ENCODE measurements at regions not wholly inside any gene's neighbourhood (a gene's known extent, or its start where the extent isn't known, plus 50 kb on each side); places are given as distances from the start of the nearest gene placed in this dataset.

DNA sequence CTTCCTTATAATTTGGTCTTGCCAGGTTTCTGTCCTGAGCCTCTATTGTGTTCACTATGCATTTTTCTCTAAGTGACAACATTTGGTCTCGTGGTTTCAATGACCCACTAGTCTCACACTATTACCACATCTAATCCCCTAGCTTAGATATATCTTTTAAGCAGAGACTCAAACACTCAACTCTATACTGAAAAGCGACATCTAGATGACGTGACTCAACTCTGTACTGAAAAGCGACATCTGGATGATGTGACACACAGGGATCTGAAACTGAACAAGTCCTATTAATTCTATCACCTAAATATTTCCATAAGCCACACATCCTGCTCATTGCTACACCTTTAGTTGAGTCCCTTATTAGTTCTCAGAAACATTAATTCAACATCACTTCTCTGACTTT, 141.7 kb upstream of the MBNL1 start:
- H2AFZ ChIP-seq (ENCODE audit: low read length) = no peak overlapping the region
- no peak overlapping the region for H3K4me3 ChIP-seq (ENCODE audit: low read length, poor library complexity, severe bottlenecking)
- no peaks in the 10 kb centered on the region for H4K20me1 ChIP-seq (ENCODE audit: insufficient read depth, low read length, poor library complexity, severe bottlenecking)
- no peaks in the 10 kb centered on the region for H3K4me1 ChIP-seq (ENCODE audit: insufficient read depth, low read length, poor library complexity, severe bottlenecking)
- no peak for TF ChIP-seq EZH2phosphoT487 (IDR thresholded peaks at IDR 0.05; ENCODE audit: borderline replicate concordance)
- TF ChIP-seq, protein P1, sequence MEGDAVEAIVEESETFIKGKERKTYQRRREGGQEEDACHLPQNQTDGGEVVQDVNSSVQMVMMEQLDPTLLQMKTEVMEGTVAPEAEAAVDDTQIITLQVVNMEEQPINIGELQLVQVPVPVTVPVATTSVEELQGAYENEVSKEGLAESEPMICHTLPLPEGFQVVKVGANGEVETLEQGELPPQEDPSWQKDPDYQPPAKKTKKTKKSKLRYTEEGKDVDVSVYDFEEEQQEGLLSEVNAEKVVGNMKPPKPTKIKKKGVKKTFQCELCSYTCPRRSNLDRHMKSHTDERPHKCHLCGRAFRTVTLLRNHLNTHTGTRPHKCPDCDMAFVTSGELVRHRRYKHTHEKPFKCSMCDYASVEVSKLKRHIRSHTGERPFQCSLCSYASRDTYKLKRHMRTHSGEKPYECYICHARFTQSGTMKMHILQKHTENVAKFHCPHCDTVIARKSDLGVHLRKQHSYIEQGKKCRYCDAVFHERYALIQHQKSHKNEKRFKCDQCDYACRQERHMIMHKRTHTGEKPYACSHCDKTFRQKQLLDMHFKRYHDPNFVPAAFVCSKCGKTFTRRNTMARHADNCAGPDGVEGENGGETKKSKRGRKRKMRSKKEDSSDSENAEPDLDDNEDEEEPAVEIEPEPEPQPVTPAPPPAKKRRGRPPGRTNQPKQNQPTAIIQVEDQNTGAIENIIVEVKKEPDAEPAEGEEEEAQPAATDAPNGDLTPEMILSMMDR (conservative IDR thresholded peaks at IDR 0.05; ENCODE audit: low read length) = no peak
- no peak overlapping the region for H3K9ac ChIP-seq (ENCODE audit: low read depth, low read length, poor library complexity, severe bottlenecking)
- no peaks in the 10 kb centered on the region for H3K9me3 ChIP-seq (ENCODE audit: insufficient read depth, low read depth, low read length)
- no peaks in the 10 kb centered on the region for H3K36me3 ChIP-seq (ENCODE audit: insufficient read depth, low read length)
- H3K79me2 ChIP-seq (ENCODE audit: insufficient read depth, low read length) = no peaks in the 10 kb centered on the region
- no peaks in the 10 kb centered on the region for H3K27me3 ChIP-seq (ENCODE audit: insufficient read depth, low read length, poor library complexity, severe bottlenecking)
- H3K9me2 ChIP-seq (replicated peaks; ENCODE audit: low read depth, low read length) = no peaks in the 10 kb centered on the region
- 0 out of 2 replicates have a peak, but pooled peaks cover 2% of the 10 kb centered on the region for H3F3A ChIP-seq (ENCODE audit: low read depth)
- H3K4me2 ChIP-seq (ENCODE audit: low read depth, low read length, poor library complexity, severe bottlenecking) = no peak overlapping the region

GRCh38 chr3:152128356-152128755, 140.4 kb upstream of the MBNL1 start:
- no peaks in the 10 kb centered on the region for H3K27me3 ChIP-seq (ENCODE audit: insufficient read depth, low read length, poor library complexity, severe bottlenecking)
- H3K36me3 ChIP-seq (ENCODE audit: insufficient read depth, low read length) = no peaks in the 10 kb centered on the region
- H3K9me2 ChIP-seq (replicated peaks; ENCODE audit: low read depth, low read length) = no peaks in the 10 kb centered on the region
- TF ChIP-seq EZH2phosphoT487 (IDR thresholded peaks at IDR 0.05; ENCODE audit: borderline replicate concordance) = no peak
- TF ChIP-seq, protein P1 (conservative IDR thresholded peaks at IDR 0.05; ENCODE audit: low read length) = no peak
- no peak overlapping the region for H3K4me2 ChIP-seq (ENCODE audit: low read depth, low read length, poor library complexity, severe bottlenecking)
- no peaks in the 10 kb centered on the region for H3K9me3 ChIP-seq (ENCODE audit: insufficient read depth, low read depth, low read length)
- H4K20me1 ChIP-seq (ENCODE audit: insufficient read depth, low read length, poor library complexity, severe bottlenecking) = no peaks in the 10 kb centered on the region
- no peak overlapping the region for H2AFZ ChIP-seq (ENCODE audit: low read length)
- H3K4me1 ChIP-seq (ENCODE audit: insufficient read depth, low read length, poor library complexity, severe bottlenecking) = no peaks in the 10 kb centered on the region
- no peak overlapping the region for H3K9ac ChIP-seq (ENCODE audit: low read depth, low read length, poor library complexity, severe bottlenecking)
- H3K79me2 ChIP-seq (ENCODE audit: insufficient read depth, low read length) = no peaks in the 10 kb centered on the region
- H3K4me3 ChIP-seq (ENCODE audit: low read length, poor library complexity, severe bottlenecking) = no peak overlapping the region
- 0 out of 2 replicates have a peak, but pooled peaks cover 2% of the 10 kb centered on the region for H3F3A ChIP-seq (ENCODE audit: low read depth)

DNA sequence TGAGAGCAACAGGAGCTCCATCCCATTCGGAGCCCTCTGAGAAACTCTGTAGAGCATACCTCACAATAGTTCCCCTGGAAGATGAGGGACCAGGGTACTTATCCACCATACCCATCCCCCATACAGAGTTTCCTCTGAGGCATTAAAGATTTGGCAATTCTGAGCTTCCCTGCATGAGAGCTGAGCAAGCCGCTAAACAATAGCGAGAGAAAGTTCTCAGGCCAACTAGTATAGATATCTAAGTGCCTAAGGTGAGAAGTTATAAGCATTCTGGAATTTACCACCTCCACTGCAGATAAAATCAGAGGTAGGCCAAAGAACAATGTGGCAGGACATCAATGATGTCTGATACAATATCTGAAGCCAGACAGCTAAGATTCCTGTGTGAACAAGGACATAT, 129.1 kb upstream of the MBNL1 start:
- no peaks in the 10 kb centered on the region for H3K27me3 ChIP-seq (ENCODE audit: insufficient read depth, low read length, poor library complexity, severe bottlenecking)
- H3F3A ChIP-seq (ENCODE audit: low read depth) = no peaks in the 10 kb centered on the region
- H3K9me2 ChIP-seq (replicated peaks; ENCODE audit: low read depth, low read length) = no peaks in the 10 kb centered on the region
- no peak overlapping the region for H3K4me3 ChIP-seq (ENCODE audit: low read length, poor library complexity, severe bottlenecking)
- H2AFZ ChIP-seq (ENCODE audit: low read length) = no peak overlapping the region
- no peak for TF ChIP-seq EZH2phosphoT487 (IDR thresholded peaks at IDR 0.05; ENCODE audit: borderline replicate concordance)
- TF ChIP-seq, protein P1 (conservative IDR thresholded peaks at IDR 0.05; ENCODE audit: low read length) = no peak
- H3K4me1 ChIP-seq (ENCODE audit: insufficient read depth, low read length, poor library complexity, severe bottlenecking) = no peaks in the 10 kb centered on the region
- H3K4me2 ChIP-seq (ENCODE audit: low read depth, low read length, poor library complexity, severe bottlenecking) = no peak overlapping the region
- no peaks in the 10 kb centered on the region for H3K9me3 ChIP-seq (ENCODE audit: insufficient read depth, low read depth, low read length)
- no peaks in the 10 kb centered on the region for H3K36me3 ChIP-seq (ENCODE audit: insufficient read depth, low read length)
- no peaks in the 10 kb centered on the region for H3K79me2 ChIP-seq (ENCODE audit: insufficient read depth, low read length)
- H3K9ac ChIP-seq (ENCODE audit: low read depth, low read length, poor library complexity, severe bottlenecking) = no peak overlapping the region
- H4K20me1 ChIP-seq (ENCODE audit: insufficient read depth, low read length, poor library complexity, severe bottlenecking) = no peaks in the 10 kb centered on the region

Measured in Loucy (cell line).